ENCODE measurements at regions not wholly inside any gene's neighbourhood (a gene's known extent, or its start where the extent isn't known, plus 50 kb on each side); places are given as distances from the start of the nearest gene placed in this dataset.

GRCh38 chr3:28835249-28835648 is 445.6 kb upstream of the RBMS3 start:
- DNase-seq: no peak

- DNase-seq: no peak
Observed at GRCh38 chr3:28835751-28836150, 445.1 kb upstream of the RBMS3 start.

GRCh38 chr3:28836199-28836598 is 444.7 kb upstream of the RBMS3 start:
- no peak for DNase-seq

GRCh38 chr3:28840976-28841376 is 439.9 kb upstream of the RBMS3 start:
- no peak for DNase-seq

GRCh38 chr3:28841441-28841840 is 439.4 kb upstream of the RBMS3 start:
- DNase-seq: no peak

- no peak for DNase-seq
Observed at GRCh38 chr3:28844298-28845005, 436.4 kb upstream of the RBMS3 start.

GRCh38 chr3:28845006-28845324 is 435.9 kb upstream of the RBMS3 start:
- DNase-seq: no peak

DNA sequence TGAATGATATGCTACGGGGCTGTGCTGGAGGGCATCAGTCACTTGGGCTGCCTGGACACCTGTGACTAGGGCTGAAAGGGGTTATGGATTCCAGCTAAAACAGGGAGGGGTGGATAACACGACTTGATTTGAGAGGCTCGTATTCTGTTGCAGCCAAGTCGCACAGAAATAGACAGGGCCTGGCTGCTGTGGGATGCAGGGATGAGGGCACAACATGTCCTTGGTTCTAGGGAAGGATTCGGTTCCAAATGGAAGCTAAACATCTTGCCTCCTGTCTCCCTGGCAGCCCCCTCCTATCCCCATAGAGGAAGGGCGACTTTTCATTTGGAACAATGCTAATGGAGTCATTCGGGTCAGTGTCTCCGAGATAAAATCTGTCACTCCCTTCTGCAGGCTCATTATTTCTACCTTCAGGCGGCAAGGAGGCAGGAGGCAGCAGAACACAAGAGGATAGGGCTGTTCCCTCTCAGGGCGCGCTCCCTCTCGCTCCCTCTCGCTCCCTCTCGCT is 433.8 kb upstream of the RBMS3 start:
- no peak for DNase-seq

DNA sequence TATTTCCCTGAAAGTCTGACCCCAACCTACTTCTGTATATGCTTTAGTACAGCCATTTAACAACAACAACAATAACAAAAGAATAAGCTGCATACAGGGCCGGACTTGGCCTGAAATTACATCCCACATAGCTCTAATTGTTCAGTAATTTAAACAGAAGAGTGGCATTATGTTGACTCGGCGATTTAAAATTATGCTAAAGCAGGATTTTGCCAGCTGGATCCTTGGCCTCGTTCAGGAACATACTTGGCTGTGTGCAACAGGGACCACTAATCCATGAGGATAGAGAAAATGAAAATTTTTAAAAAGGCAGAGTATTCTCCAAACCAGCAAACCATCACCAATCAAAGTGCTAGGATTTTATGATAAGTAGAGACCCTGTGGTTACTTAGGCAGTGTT is 433.1 kb upstream of the RBMS3 start:
- no peak for DNase-seq

GRCh38 chr3:28850186-28850585 is 430.7 kb upstream of the RBMS3 start:
- DNase-seq: no peak

GRCh38 chr3:28853830-28854229 is 427.0 kb upstream of the RBMS3 start:
- no peak for DNase-seq

DNA sequence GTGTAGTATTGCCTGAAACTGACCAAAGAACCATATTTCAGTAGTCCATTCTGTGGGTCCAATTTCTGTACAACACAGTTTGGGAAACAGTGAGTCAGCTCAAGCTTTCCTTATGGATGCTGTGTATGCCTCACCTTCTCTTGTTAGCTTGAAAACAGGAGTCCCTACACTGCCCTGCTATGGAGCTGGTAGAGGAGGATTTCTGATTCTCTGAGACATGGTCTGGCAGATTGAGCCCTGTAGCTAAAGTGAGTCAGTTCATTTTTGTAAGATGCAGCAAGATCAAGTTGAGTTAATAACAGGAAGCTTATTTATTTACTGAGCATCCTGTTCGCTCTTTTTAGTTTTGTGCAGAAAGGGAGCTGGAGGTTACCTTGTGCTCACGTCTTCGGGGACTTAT is 424.1 kb upstream of the RBMS3 start:
- no peak for DNase-seq

DNA sequence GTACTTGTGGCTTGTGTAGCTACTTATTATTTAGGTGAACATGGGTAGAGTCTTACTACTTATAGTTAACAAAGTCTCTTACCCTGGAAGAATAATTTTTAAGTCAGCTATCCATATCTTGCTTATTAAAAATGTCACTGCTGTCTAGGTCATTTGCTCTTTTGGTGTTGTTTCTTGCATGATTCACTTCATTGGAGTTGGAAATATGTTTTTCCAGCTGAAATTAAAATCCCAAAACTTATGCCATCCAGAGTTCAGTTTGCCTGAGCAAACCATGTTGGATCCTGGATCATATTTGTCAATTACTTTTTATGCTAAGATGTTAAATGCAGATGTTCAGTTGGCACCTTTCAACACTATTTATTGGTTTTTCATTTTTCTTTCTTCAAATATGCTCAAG is 421.0 kb upstream of the RBMS3 start:
- DNase-seq: no peak

DNA sequence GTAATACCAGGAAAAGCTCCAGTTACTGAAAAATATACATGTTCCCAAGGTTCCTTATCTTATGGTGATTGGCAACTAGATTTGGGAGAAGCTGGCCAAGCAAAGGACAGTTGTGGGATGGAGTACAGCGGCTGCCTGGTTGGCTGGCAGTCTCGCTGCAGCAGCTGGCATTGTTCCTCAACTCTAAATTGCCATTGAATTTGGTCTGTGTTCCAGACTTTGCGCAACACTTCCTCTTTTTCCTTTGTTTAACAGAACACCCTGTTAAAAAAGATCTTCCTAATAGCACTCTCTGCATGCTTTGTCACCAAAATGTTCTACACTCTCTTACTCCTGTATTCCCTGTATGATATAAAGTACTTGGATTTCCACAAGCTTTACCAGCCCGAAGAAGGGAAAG is 420.6 kb upstream of the RBMS3 start:
- DNase-seq: no peak

GRCh38 chr3:28863186-28863585 is 417.7 kb upstream of the RBMS3 start:
- no peak for DNase-seq

- no peak for DNase-seq
Observed at GRCh38 chr3:28867836-28868235, 413.0 kb upstream of the RBMS3 start.

GRCh38 chr3:28868897-28869296 is 412.0 kb upstream of the RBMS3 start:
- no peak for DNase-seq

DNA sequence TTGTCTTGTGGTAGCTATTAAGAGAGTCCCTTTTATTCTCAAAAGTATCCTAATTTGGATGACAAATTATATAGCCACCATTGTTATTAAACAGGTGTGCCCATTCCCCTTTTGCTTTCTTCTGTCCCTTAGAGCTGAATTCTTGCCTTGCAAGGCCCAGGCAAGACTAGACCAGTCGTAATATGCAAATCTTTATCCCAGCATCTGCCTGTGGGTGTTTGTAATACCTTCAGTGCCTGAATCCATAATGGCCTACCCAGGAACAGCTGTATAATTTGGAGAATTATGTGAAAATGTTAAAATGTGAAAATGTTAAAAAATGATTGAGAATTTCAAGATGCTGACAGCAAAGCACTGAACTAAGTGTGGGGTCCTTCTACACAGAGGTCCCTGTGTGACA is 403.0 kb upstream of the RBMS3 start:
- DNase-seq: no peak

DNA sequence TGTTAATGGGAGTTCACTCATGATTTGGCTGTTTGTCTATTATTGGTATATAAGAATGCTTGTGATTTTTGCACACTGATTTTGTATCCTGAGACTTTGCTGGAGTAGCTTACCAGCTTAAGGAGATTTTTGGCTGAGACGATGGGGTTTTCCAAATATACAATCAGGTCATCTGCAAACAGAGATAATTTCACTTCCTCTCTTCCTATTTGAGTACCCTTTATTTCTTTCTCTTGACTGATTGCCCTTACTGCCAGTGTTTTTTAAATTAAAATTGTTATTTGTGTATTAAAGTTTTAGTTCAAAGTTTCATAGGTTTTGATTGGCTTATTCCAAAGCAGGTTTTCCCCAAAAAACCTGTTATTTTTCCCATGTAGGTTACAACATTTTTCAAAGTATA is 390.5 kb upstream of the RBMS3 start:
- no peak for DNase-seq

DNA sequence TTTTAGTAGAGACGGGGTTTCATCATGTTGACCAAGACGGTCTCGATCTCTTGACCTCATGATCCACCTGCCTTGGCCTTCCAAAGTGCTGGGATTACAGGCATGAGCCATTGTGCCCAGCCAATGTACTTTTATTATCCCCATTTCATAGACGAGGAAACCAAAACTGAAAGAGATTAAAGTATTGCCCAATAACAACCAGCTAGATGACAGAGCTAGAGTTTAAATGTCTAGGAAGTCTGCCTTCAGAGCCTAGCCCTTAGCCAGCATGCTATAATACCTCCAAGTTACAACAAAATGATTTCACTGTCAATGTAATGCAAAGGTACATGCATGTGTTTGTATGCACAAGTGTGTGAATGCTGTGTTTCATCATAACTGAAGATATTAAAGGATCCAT is 389.4 kb upstream of the RBMS3 start:
- DNase-seq: no peak

GRCh38 chr3:28900301-28900700 is 380.6 kb upstream of the RBMS3 start:
- DNase-seq: no peak

DNA sequence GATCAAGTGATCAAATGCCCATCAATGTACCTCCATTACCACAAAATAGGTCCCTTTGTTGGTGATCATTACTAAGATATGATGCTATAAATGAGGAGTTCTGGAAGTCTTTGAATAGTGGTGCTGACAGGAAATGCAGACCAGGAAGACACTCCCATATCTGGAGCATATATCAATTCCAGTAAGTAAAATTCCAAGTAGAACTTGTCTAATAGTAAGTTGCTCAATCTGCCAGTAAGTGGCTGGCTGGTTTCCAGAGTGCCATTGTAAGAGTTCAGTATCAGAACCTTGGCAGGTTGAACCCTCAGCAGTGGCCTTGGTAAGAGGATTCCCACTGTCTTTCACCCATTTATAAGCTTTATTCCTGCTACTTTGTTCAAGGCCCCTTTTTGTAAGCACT is 379.9 kb upstream of the RBMS3 start:
- no peak for DNase-seq

DNA sequence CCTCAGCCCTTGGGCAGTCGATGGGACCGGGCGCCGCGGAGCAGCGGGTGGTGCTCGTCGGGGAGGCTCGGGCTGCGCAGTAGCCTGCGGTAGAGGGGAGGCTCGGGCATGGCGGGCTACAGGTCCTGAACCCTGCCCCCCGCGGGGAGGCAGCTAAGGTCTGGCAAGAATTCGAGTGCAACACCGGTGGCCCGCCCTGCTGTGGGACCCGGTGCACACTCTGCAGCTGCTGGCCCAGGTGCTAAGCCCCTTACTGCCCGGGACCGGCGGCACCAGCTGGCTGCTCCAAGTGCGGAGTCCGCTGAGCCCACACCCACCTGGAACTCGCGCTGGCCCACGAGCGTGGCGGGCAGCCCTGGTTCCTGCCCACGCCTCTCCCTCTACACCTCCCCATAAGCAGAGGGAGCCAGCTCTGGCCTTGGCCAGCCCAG is 377.7 kb upstream of the RBMS3 start:
- no peak for DNase-seq

DNA sequence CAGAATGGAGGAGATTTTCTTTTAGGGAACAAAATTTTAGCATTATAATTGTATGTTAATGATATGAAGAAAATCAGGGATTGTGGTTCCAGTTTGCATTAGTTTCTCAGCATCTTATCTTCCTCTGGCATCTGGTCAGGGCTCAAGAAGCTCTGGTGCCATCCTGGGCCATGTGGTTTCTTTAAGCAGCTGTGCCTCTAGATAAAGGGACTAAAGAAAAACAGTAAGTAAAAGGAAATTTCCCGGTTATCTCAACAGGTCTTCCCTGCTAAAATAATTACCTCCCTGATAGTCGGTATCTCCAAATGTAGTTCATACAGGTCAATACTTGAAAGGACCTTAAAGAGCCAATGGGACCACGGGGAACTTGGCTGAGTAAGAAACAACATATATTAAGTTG is 375.1 kb upstream of the RBMS3 start:
- no peak for DNase-seq

DNA sequence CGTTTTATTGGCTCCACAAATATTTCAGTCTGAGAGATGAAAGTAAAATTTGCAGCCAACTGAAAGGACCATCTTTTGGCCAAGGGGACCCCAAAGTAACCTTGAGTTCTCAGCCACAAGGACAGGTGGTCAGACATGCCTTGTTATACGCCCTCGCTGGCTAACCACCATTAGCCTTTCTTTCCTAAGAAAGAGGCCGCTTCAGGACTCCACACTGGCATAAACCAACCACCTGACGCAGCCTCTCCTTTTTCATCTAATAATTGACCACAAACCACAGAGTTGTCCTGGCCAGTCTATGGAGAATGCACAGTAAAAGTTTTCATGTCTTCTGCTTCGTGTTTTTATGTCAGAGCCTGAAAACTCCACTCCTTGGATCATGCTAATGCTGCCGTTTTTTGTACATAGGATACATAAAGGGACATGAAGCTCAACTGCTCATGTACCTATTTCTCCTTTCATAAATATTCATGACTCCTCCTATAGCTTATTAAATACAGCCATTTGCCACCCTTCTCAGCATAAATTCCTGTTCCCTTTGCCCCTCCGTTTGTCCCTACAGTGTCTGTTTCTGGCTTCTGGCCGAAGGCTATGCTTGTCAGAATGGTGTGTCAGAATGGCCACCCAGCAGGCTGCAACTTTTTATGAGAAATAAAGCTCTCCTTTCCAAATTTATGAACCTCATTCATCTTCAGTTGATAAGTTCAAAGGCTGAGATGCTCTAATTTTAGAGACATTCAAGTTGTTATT is 374.1 kb upstream of the RBMS3 start:
- DNase-seq: no peak
